ENCODE measurements at regions not wholly inside any gene's neighbourhood (a gene's known extent, or its start where the extent isn't known, plus 50 kb on each side); places are given as distances from the start of the nearest gene placed in this dataset.

DNA sequence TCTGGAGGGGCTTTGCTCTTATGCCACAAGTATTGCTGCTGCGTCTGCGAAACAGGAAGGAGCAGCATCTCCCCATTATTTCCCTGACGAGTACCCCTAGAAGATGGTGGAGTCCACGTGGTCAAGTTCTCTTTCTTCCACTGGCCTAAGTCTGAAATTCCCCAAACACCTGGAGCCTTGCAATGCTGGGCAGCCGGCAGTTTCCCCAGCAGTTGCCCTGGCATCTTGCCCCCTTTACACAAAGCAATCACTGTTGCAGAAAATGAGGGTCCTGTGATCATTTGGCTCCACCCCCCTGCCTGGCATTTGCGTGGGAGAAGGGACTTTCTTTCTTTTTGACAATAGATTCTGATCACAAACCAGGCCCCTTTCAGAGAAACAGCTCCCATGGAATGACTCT is 56.9 kb downstream of the FOS start:
- ATAC-seq: no peak
- Histone ChIP-seq H3K9me3 (replicated peaks; ENCODE audit: control insufficient read depth, insufficient read depth, low read depth, low read length) (no peaks in the 10 kb centered on the region), H2AFZ (ENCODE audit: low read depth, low read length) (no peak overlapping the region), H3K27ac (ENCODE audit: extremely low read depth, low read depth, low read length) (no peak overlapping the region), H3K4me1 (replicated peaks in 1 of 2; ENCODE audit: control insufficient read depth in 2 of 2, insufficient read depth in 2 of 2, low read length in 2 of 2) (peaks cover 3 to 5% of the 10 kb centered on the region in 2 experiments; a peak in 1 of 5 replicates), H3K4me2 (ENCODE audit: insufficient read depth, low read length) (no peak overlapping the region), H3K27me3 (ENCODE audit: control insufficient read depth in 2 of 2, insufficient read depth in 2 of 2, low read length in 2 of 2) (peaks cover 0 to 19% of the 10 kb centered on the region in 2 experiments; a peak in 4 of 5 replicates), H3K9me1 (ENCODE audit: control insufficient read depth, insufficient read depth, low read length) (no peaks in the 10 kb centered on the region), H3K4me3 (no peak overlapping the region), H3K9ac (ENCODE audit: insufficient read depth in 1 of 2, low read depth in 2 of 2, low read length in 2 of 2) (no peak overlapping the region), H3K79me2 (ENCODE audit: control insufficient read depth, insufficient read depth, low read length) (no peaks in the 10 kb centered on the region), H4K20me1 (replicated peaks; ENCODE audit: control insufficient read depth, insufficient read depth, low read length) (no peaks in the 10 kb centered on the region), H3K36me3 (ENCODE audit: control insufficient read depth, insufficient read depth, low read length) (no peaks in the 10 kb centered on the region)
- no peak for FAIRE-seq
- TF ChIP-seq SMAD3 (CRISPR knock-in tag; conservative IDR thresholded peaks at IDR 0.05): no peak
- no peak for TF ChIP-seq THRAP3 (IDR thresholded peaks at IDR 0.05; ENCODE audit: borderline replicate concordance)
- no peak for TF ChIP-seq TCF7L2 (IDR thresholded peaks at IDR 0.05; ENCODE audit: low read depth, low read length)
- TF ChIP-seq TBP (optimal IDR thresholded peaks at IDR 0.05; ENCODE audit: low read depth, low read length): no peak
- BruUV-seq (replicated peaks): no TSS peak
- in situ Hi-C loops (cut with MboI): no loop called here
- intact Hi-C loops (cut with micrococcal nuclease): no loop called here
- CTCF ChIA-PET (ENCODE audit: low intra/inter-chr PET ratio): interaction anchor here (0.6 kb wide), 1 partner anchor 82 kb away, joined by 3 read pairs; no protein-coding TSS in a partner anchor
- 2% methylated on average over 6 of the region's 6 CpGs for WGBS (ENCODE audit: insufficient coverage, low coverage, missing lambda C conversion rate)
- no peak for DNase-seq (ENCODE audit: extremely low read depth in 1 of 4, low spot score in 3 of 4)
- POLR2A ChIA-PET: no interaction called here

DNA sequence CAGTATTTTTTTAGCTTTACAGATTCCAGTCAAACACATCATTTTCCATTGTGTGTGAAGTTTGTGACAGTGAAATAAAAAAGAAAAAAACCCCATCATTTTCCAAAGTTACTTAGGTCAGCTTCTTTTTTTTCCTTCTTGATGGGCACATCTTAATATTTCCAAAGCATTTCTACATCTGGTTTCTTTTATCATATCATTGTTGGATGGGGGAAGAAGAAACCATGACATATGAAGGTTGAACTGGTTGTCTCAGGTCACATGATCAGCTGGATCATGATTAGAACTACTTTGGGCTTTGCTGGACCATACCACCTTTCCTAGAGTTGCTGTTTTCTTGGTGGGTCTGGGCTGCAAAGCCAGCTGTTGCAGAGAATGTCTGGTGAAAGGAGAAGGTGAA is 59.8 kb downstream of the FOS start:
- POLR2A ChIA-PET: interaction anchor here (0.6 kb wide), 1 partner anchor 8 kb away, joined by 4 read pairs; no protein-coding TSS in a partner anchor
- in situ Hi-C loops (cut with MboI): no loop called here
- Histone ChIP-seq H3K27me3 (ENCODE audit: control insufficient read depth in 2 of 2, insufficient read depth in 2 of 2, low read length in 2 of 2) (peaks cover 0 to 14% of the 10 kb centered on the region in 2 experiments; a peak in 4 of 5 replicates), H3K4me1 (replicated peaks in 1 of 2; ENCODE audit: control insufficient read depth in 2 of 2, insufficient read depth in 2 of 2, low read length in 2 of 2) (peaks cover 3 to 8% of the 10 kb centered on the region in 2 experiments; a peak in 3 of 5 replicates), H3K9ac (ENCODE audit: insufficient read depth in 1 of 2, low read depth in 2 of 2, low read length in 2 of 2) (no peak overlapping the region), H3K9me3 (replicated peaks; ENCODE audit: control insufficient read depth, insufficient read depth, low read depth, low read length) (no peaks in the 10 kb centered on the region), H3K4me3 (no peak overlapping the region), H2AFZ (ENCODE audit: low read depth, low read length) (no peak overlapping the region), H3K4me2 (ENCODE audit: insufficient read depth, low read length) (no peak overlapping the region), H3K9me1 (ENCODE audit: control insufficient read depth, insufficient read depth, low read length) (no peaks in the 10 kb centered on the region), H3K79me2 (ENCODE audit: control insufficient read depth, insufficient read depth, low read length) (no peaks in the 10 kb centered on the region), H4K20me1 (replicated peaks; ENCODE audit: control insufficient read depth, insufficient read depth, low read length) (no peaks in the 10 kb centered on the region), H3K27ac (ENCODE audit: extremely low read depth, low read depth, low read length) (no peak overlapping the region), H3K36me3 (ENCODE audit: control insufficient read depth, insufficient read depth, low read length) (no peaks in the 10 kb centered on the region)
- BruUV-seq (replicated peaks): no TSS peak
- CTCF ChIA-PET (ENCODE audit: low intra/inter-chr PET ratio): no interaction called here
- DNase-seq (ENCODE audit: extremely low read depth in 1 of 4, low spot score in 3 of 4): no peak
- TF ChIP-seq KDM5B (IDR thresholded peaks at IDR 0.05; ENCODE audit: insufficient replicate concordance, low read depth, low read length) (no peak), RAD51 (IDR thresholded peaks at IDR 0.05; ENCODE audit: borderline replicate concordance, low read depth) (0 out of 2 replicates have a peak, but pooled peaks have one; percentile 19), NFIX (CRISPR knock-in tag; IDR thresholded peaks at IDR 0.05; ENCODE audit: low read depth) (no peak), SP2 (IDR thresholded peaks at IDR 0.05; ENCODE audit: extremely low read depth, low read depth, low read length, poor library complexity, severe bottlenecking) (no peak)
- TF ChIP-seq, protein P1, sequence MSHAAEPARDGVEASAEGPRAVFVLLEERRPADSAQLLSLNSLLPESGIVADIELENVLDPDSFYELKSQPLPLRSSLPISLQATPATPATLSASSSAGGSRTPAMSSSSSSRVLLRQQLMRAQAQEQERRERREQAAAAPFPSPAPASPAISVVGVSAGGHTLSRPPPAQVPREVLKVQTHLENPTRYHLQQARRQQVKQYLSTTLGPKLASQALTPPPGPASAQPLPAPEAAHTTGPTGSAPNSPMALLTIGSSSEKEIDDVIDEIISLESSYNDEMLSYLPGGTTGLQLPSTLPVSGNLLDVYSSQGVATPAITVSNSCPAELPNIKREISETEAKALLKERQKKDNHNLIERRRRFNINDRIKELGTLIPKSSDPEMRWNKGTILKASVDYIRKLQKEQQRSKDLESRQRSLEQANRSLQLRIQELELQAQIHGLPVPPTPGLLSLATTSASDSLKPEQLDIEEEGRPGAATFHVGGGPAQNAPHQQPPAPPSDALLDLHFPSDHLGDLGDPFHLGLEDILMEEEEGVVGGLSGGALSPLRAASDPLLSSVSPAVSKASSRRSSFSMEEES (CRISPR knock-in tag; IDR thresholded peaks at IDR 0.05): peak; percentile 79
- intact Hi-C loops (cut with micrococcal nuclease): no loop called here
- no peak for ATAC-seq
- FAIRE-seq: no peak
